Spleen (tissue), 11 donors: ENCODE measurements at regions not wholly inside any gene's neighbourhood (a gene's known extent, or its start where the extent isn't known, plus 50 kb on each side); places are given as distances from the start of the nearest gene placed in this dataset.

Experiments
- DNase-seq: peaks from one replicate; pipeline ENCODE4 v3.0.0-alpha.2; 2020
- H3K27ac ChIP-seq, 8 donors: fragments of 200-600 bp; sonication (generic) in 7 of 8; 1 replicate in 4 of 8; 2 replicates in 4 of 8; pipeline versions ENCODE4 v1.5.0 to v1.8.0; 2016 to 2021; ENCODE audit warnings: inconsistent platforms in 4 of 8, mild to moderate bottlenecking in 4 of 8, moderate library complexity in 1 of 8
- H3K27me3 ChIP-seq, 7 donors: fragments of 200-600 bp; sonication (generic) in 6 of 7; replicated peaks in 1 of 7; 1 replicate in 4 of 7; 2 replicates in 3 of 7; pipeline versions ENCODE4 v1.5.0 to v1.8.0; 2016 to 2021; ENCODE audit warnings: inconsistent platforms in 3 of 7, mild to moderate bottlenecking in 1 of 7
- H3K36me3 ChIP-seq, 6 donors: fragments of 200-600 bp; sonication (generic) in 5 of 6; 1 replicate in 4 of 6; 2 replicates in 2 of 6; pipeline versions ENCODE4 v1.5.0 to v1.8.0; 2016 to 2021; ENCODE audit warnings: inconsistent platforms in 2 of 6
- H3K4me1 ChIP-seq, 6 donors: fragments of 200-600 bp; sonication (generic) in 5 of 6; 1 replicate in 3 of 6; 2 replicates in 3 of 6; pipeline versions ENCODE4 v1.5.0 to v1.8.0; 2016 to 2021; ENCODE audit warnings: inconsistent platforms in 3 of 6
- H3K4me3 ChIP-seq, 8 donors: fragments of 200-600 bp; sonication (generic) in 7 of 8; 1 replicate in 4 of 8; 2 replicates in 4 of 8; pipeline versions ENCODE4 v1.5.0 to v1.8.0; 2016 to 2021; ENCODE audit warnings: inconsistent platforms in 4 of 8, mild to moderate bottlenecking in 4 of 8, moderate library complexity in 2 of 8
- H3K9me3 ChIP-seq, 8 donors: fragments of 200-600 bp; sonication (generic) in 7 of 8; 1 replicate in 4 of 8; 2 replicates in 4 of 8; pipeline versions ENCODE4 v1.5.0 to v1.8.0; 2016 to 2021; ENCODE audit warnings: inconsistent platforms in 4 of 8
- POLR2A ChIP-seq, 3 donors: fragments of 450-650 bp; IDR thresholded peaks; one replicate each; pipeline ENCODE4 v1.5.1; 2017; ENCODE audit warnings: antibody characterized with exemption in 3 of 3, mild to moderate bottlenecking in 1 of 3
- POLR2AphosphoS5 ChIP-seq, 3 donors: sonication (generic); formaldehyde crosslinking; IDR thresholded peaks; one replicate each; pipeline ENCODE4 v1.5.1; 2017; ENCODE audit warnings: antibody characterized with exemption in 3 of 3
- WGBS, 5 donors: extraction: QIAGEN DNeasy Blood & Tissue Kit in 3 of 5; methylation state at CpG; one replicate each; pipeline versions ENCODE4 v1.1.5 to v1.1.7; 2013 to 2018; 5-methylcytosine and 5-hydroxymethylcytosine counted together
- intact Hi-C: fragments of 100-400 bp; cut with DNase I; formaldehyde crosslinking; loops from one replicate; pipeline ENCODE4 v1.15.0; 2023; ENCODE audit warnings: low total_unique reads
- TF ChIP-seq, protein P1 (sequence below), 11 experiments: fragments of 200-600 bp in 7 of 11; fragments of 450-650 bp in 4 of 11; sonication (generic) in 4 of 11; IDR thresholded peaks in 8 of 11; conservative IDR thresholded peaks in 3 of 11; 1 replicate in 7 of 11; 2 replicates in 4 of 11; pipeline versions ENCODE4 v1.4.0 to v1.8.0; 2016 to 2021; ENCODE audit warnings: antibody characterized with exemption in 11 of 11, inconsistent platforms in 4 of 11, mild to moderate bottlenecking in 1 of 11
- donor health status: healthy with polysubstance abuse.
- donor health status: DM: no; HTN: no; CAD: no; lungs with moderate emphysema.
- donor health status: DM: no; HTN: no; CAD: no.
- donor health status: Bipolar disorder and iron deficiency.
- donor health status: healthy.
- donor health status: DM: no; HTN: no; CAD: no.
- donor health status: DM: yes; HTN: yes; CAD: no.

DNA sequence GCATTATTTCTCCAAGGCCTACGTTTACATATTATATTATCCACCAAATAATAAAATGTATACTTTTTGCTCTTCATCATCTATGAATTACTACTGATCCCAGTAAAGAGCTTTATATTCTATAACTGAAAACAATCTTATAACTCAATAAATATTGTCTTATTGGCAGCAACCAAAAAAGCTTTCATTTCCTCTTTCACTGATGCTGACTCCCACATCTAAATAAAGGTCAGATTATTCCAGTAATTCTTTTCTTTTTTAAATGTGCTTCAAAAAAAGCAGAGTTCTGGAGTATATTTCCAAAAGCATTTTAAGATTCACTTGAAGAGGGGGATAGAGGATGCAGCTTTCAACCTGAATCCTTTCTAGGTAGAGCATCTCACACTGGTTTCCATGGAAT is 75.3 kb upstream of the NR4A3 start:
- Histone ChIP-seq H3K4me3 (no peak overlapping the region), H3K27ac (no peak overlapping the region), H3K36me3 (no peaks in the 10 kb centered on the region), H3K4me1 (peaks cover 0 to 15% (median 0%) of the 10 kb centered on the region in 6 donors), H3K9me3 (no peaks in the 10 kb centered on the region), H3K27me3 (no peaks in the 10 kb centered on the region)
- WGBS, 5 donors = 80 to 96% (median 91%) methylated on average over 1 of the region's 1 CpG
- intact Hi-C loops = no loop called here
- TF ChIP-seq POLR2A (IDR thresholded peaks at IDR 0.05) (no peak), POLR2AphosphoS5 (IDR thresholded peaks at IDR 0.05) (no peak)
- TF ChIP-seq, protein P1, sequence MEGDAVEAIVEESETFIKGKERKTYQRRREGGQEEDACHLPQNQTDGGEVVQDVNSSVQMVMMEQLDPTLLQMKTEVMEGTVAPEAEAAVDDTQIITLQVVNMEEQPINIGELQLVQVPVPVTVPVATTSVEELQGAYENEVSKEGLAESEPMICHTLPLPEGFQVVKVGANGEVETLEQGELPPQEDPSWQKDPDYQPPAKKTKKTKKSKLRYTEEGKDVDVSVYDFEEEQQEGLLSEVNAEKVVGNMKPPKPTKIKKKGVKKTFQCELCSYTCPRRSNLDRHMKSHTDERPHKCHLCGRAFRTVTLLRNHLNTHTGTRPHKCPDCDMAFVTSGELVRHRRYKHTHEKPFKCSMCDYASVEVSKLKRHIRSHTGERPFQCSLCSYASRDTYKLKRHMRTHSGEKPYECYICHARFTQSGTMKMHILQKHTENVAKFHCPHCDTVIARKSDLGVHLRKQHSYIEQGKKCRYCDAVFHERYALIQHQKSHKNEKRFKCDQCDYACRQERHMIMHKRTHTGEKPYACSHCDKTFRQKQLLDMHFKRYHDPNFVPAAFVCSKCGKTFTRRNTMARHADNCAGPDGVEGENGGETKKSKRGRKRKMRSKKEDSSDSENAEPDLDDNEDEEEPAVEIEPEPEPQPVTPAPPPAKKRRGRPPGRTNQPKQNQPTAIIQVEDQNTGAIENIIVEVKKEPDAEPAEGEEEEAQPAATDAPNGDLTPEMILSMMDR (IDR thresholded peaks at IDR 0.05 in 8 of 11, conservative IDR thresholded peaks at IDR 0.05 in 3 of 11) = no peak
- no peak for DNase-seq

DNA sequence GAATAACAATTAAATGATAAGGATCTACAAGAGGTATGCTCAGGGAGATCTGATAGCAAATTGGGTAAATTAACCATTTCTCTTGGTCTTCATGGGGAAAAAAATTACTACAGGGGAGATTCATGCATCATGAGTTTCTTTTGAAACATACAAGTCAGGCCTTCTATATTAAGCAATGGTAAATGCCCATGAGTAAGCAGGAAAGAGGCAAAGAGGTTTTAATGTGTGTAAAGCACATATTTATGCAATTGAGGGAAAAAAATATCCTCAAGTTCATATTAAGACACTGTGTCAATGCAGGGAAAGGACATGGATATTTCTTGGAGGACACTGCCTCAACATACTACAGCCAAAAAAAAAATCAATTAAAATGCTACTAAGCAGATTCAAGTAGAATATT is 73.4 kb upstream of the NR4A3 start:
- intact Hi-C loops = no loop called here
- Histone ChIP-seq H3K4me1 (peaks cover 0 to 15% (median 0%) of the 10 kb centered on the region in 6 donors), H3K4me3 (no peak overlapping the region), H3K27ac (no peak overlapping the region), H3K36me3 (no peaks in the 10 kb centered on the region), H3K27me3 (no peaks in the 10 kb centered on the region), H3K9me3 (no peaks in the 10 kb centered on the region)
- no peak for DNase-seq
- TF ChIP-seq, protein P1 (IDR thresholded peaks at IDR 0.05 in 8 of 11, conservative IDR thresholded peaks at IDR 0.05 in 3 of 11) = no peak
- TF ChIP-seq POLR2A (IDR thresholded peaks at IDR 0.05) (no peak), POLR2AphosphoS5 (IDR thresholded peaks at IDR 0.05) (no peak)

DNA sequence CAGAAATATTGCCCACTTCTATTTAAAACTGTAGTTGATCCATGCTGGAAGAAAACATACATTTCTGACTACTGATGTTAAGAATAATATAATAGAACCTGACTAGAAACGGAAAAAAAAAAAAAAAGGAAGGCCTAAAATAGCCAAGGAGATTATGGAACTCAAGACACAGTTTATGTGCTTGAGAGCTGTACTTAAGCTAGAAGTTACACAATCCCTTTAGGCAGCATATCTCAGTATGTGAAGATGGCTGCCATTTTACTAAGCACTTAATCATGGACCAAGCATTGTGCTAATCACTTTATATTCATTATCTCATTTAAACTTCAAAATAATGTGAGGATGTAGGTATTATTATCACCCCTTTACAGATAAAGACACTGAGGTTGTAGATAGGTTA is 73.0 kb upstream of the NR4A3 start:
- no peak overlapping the region for H3K27ac ChIP-seq
- no peaks in the 10 kb centered on the region for H3K27me3 ChIP-seq
- DNase-seq = no peak
- no peak overlapping the region for H3K4me3 ChIP-seq
- H3K9me3 ChIP-seq = no peaks in the 10 kb centered on the region
- TF ChIP-seq POLR2A (IDR thresholded peaks at IDR 0.05) (no peak), POLR2AphosphoS5 (IDR thresholded peaks at IDR 0.05) (no peak)
- TF ChIP-seq, protein P1 (IDR thresholded peaks at IDR 0.05 in 8 of 11, conservative IDR thresholded peaks at IDR 0.05 in 3 of 11) = no peak
- intact Hi-C loops = no loop called here
- H3K4me1 ChIP-seq = peaks cover 0 to 15% (median 0%) of the 10 kb centered on the region in 6 donors
- 33 to 72% (median 42%) methylated on average over 1 of the region's 1 CpG for WGBS, 5 donors
- H3K36me3 ChIP-seq = no peaks in the 10 kb centered on the region

DNA sequence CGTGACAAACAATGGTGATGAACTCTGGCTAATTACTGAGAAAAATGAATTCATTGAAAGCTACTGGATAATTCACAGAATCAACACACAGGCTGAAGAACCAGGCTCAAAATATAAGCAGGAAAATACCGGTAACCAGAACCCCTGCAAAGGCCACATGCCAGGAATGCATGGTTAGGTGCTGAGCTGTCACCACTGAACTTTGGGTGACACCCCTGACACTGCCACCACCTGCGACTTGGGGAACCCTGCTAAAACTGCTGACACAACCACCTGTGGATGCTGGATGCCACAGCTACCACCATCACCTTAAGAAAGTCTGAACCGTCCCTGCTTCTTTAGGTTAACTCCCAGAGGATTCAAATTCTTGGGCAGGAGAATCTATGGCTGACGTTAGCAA is 72.0 kb upstream of the NR4A3 start:
- no peaks in the 10 kb centered on the region for H3K9me3 ChIP-seq
- no peaks in the 10 kb centered on the region for H3K27me3 ChIP-seq
- H3K4me1 ChIP-seq = peaks cover 0 to 15% (median 0%) of the 10 kb centered on the region in 6 donors
- DNase-seq = no peak
- WGBS, 5 donors = 73 to 96% (median 90%) methylated on average over 5 of the region's 5 CpGs
- TF ChIP-seq POLR2AphosphoS5 (IDR thresholded peaks at IDR 0.05) (no peak), POLR2A (IDR thresholded peaks at IDR 0.05) (no peak)
- TF ChIP-seq, protein P1 (IDR thresholded peaks at IDR 0.05 in 8 of 11, conservative IDR thresholded peaks at IDR 0.05 in 3 of 11) = no peak
- no peak overlapping the region for H3K27ac ChIP-seq
- H3K36me3 ChIP-seq = no peaks in the 10 kb centered on the region
- no peak overlapping the region for H3K4me3 ChIP-seq
- intact Hi-C loops = no loop called here
